ENCODE measurements at regions not wholly inside any gene's neighbourhood (a gene's known extent, or its start where the extent isn't known, plus 50 kb on each side); places are given as distances from the start of the nearest gene placed in this dataset.

DNA sequence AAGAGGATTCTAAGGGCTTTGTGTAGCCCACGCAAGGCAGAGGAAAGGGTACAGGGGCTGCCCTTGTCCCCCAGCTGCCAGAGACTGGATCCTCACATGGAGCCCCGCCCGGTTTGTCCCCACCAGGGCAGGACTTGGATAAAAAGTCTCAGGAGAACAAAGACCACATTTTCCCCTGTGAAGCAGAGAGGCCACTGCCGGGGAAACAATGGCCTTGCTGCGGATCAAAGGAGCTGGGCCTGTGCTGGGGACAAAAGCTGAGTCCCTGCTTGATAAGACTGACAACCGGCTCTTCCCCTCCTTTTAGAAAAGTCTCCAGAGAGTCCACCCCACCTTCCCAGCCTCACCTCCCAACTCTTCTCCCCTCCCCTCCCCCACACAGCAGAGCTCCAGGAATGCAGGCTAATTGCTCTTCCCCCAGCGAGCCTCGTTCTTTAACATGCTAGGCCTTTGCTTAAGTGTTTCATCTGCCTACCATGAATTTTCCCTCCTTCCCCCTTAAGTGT is 142.4 kb downstream of the PLPP3 start:
- Mint-ChIP-seq H3K9me3 (no peaks in the 10 kb centered on the region), H3K4me3 (no peak overlapping the region), H3K36me3 (ENCODE audit: low read depth) (no peaks in the 10 kb centered on the region), H3K27me3 (ENCODE audit: low read depth, poor library complexity) (no peaks in the 10 kb centered on the region), H3K27ac (peak overlapping the region; percentile 12), H3K4me1 (peaks cover 70% of the 10 kb centered on the region)
- peak; percentile 36 for DNase-seq
- TF ChIP-seq, protein P1, sequence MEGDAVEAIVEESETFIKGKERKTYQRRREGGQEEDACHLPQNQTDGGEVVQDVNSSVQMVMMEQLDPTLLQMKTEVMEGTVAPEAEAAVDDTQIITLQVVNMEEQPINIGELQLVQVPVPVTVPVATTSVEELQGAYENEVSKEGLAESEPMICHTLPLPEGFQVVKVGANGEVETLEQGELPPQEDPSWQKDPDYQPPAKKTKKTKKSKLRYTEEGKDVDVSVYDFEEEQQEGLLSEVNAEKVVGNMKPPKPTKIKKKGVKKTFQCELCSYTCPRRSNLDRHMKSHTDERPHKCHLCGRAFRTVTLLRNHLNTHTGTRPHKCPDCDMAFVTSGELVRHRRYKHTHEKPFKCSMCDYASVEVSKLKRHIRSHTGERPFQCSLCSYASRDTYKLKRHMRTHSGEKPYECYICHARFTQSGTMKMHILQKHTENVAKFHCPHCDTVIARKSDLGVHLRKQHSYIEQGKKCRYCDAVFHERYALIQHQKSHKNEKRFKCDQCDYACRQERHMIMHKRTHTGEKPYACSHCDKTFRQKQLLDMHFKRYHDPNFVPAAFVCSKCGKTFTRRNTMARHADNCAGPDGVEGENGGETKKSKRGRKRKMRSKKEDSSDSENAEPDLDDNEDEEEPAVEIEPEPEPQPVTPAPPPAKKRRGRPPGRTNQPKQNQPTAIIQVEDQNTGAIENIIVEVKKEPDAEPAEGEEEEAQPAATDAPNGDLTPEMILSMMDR (IDR thresholded peaks at IDR 0.05), result no peak

DNA sequence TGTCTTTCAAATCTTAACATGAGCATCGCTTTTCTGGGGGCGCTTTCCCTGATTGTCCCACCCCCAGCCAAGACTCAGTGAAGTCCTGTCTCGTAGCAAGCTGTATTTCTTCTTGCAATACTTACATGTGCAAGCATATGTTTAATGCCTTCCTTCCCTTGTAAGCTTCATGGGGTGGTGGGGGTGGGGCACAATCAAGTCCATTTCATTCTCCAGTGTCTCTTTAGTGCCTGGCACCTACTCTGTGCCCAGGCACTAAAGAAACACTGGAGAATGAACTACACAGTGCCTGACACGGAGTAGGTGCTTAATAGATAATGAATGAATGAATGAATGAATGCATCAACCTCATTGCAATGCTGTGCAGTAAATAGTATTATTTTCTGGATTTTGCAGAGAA is 143.1 kb downstream of the PLPP3 start:
- no peak for DNase-seq

DNA sequence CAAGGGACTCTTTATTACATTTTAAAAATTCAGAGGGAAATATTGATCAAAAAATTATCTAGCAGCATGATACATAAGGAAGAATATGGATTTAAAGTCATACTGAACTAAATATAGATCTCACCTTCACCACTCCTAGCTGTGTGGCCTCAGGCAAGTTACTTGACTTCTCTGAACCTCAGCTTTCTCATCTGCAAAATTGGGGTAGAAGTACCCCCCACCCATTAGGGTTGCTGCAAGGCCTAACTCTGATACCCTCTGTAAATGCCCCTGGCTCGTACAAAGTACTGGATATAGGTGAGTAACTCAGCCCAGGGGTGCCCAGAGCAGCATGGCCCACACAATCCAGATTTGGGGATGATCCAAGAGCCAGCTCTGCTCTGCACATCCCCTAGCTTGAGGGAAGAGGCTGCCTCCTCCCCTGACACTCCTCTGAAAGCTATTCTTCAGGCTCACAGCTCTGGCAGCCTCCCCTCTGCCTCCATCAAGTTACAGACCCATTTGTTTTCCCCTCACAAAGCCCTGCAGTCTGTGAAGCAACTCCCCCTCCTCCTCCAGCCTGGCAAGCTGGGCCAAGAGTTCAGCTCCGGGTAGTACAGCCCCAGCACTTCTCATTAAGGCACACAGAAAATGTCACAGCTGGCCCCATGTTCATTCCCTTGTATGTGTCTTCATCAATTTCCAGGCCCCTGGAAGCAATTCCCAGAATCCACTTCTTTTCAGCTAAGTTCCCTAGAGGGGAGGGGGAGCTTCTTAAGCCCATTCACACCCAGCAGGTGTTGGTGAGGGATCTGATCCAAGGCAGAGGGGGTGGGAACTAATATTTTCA is 143.7 kb downstream of the PLPP3 start:
- H3K27me3 Mint-ChIP-seq (ENCODE audit: low read depth, poor library complexity), result no peaks in the 10 kb centered on the region
- H3K4me3 Mint-ChIP-seq, result peak overlapping the region; percentile 28
- H3K4me1 Mint-ChIP-seq, result peaks cover 72% of the 10 kb centered on the region
- DNase-seq, result no peak
- no peaks in the 10 kb centered on the region for H3K9me3 Mint-ChIP-seq
- H3K27ac Mint-ChIP-seq, result peak overlapping the region; percentile 96
- no peaks in the 10 kb centered on the region for H3K36me3 Mint-ChIP-seq (ENCODE audit: low read depth)
- TF ChIP-seq, protein P1 (IDR thresholded peaks at IDR 0.05), result no peak

More for the DNA sequence above, 143.1 kb downstream of the PLPP3 start:
- Mint-ChIP-seq H3K36me3 (ENCODE audit: low read depth) (no peaks in the 10 kb centered on the region), H3K9me3 (no peaks in the 10 kb centered on the region), H3K27ac (peak overlapping the region; percentile 96), H3K4me3 (no peak overlapping the region), H3K4me1 (peaks cover 70% of the 10 kb centered on the region), H3K27me3 (ENCODE audit: low read depth, poor library complexity) (no peaks in the 10 kb centered on the region)
- TF ChIP-seq, protein P1 (IDR thresholded peaks at IDR 0.05), result no peak

DNA sequence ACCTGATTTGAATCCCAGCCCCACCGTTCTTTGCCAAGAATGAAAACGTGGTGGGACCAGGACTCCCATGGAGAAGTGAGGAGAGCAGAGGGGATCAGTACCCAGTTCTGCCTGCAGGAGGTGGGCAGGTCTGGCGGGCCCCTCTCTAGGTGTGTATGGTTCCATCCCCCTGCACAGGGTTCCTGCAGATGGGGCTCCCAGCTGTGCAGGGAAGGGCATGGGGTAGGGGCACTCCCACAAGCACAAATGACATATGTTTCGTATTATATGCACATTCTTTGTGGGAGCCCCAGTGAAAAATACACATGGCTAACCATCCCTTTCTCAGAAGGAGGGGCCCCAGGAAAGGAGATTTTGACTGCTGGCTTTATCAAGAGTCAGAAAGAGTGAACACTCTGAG is 144.6 kb downstream of the PLPP3 start:
- Mint-ChIP-seq H3K4me1 (peaks cover 76% of the 10 kb centered on the region), H3K9me3 (no peaks in the 10 kb centered on the region), H3K36me3 (ENCODE audit: low read depth) (no peaks in the 10 kb centered on the region), H3K4me3 (no peak overlapping the region), H3K27ac (no peak overlapping the region), H3K27me3 (ENCODE audit: low read depth, poor library complexity) (no peaks in the 10 kb centered on the region)
- DNase-seq, result no peak
- TF ChIP-seq, protein P1 (IDR thresholded peaks at IDR 0.05), result peak; percentile 8

DNA sequence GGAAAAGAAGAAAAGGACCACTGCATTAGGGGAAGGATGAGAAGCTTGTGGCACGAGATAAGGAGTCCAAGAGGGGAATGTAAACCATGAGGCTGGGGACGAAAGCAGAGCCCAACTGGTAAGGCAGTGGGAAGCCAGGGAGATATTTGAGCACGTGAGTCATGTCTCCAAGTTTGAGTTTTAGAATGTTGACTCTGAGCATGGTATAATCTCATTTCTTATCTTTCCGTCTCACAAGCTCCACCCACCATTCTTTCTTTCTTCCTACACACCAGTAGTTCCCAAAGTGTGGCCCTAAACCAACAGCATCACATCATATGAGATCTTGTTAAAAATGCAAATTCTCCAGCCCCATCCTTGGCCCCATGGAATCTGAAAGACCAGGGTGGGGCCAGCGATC is 145.3 kb downstream of the PLPP3 start:
- no peak for DNase-seq
- peak overlapping the region; percentile 20 for H3K27ac Mint-ChIP-seq
- H3K27me3 Mint-ChIP-seq (ENCODE audit: low read depth, poor library complexity), result no peaks in the 10 kb centered on the region
- H3K36me3 Mint-ChIP-seq (ENCODE audit: low read depth), result no peaks in the 10 kb centered on the region
- peaks cover 76% of the 10 kb centered on the region for H3K4me1 Mint-ChIP-seq
- no peaks in the 10 kb centered on the region for H3K9me3 Mint-ChIP-seq
- H3K4me3 Mint-ChIP-seq, result no peak overlapping the region
- TF ChIP-seq, protein P1 (IDR thresholded peaks at IDR 0.05), result no peak

Data from nephron progenitor cell (in vitro differentiated cells).